ENCODE measurements at regions not wholly inside any gene's neighbourhood (a gene's known extent, or its start where the extent isn't known, plus 50 kb on each side); places are given as distances from the start of the nearest gene placed in this dataset.
A peak's percentile ranks its signal among the peaks of the same experiment; 100 is the strongest.

- TF ChIP-seq SPI1 (IDR thresholded peaks at IDR 0.05; ENCODE audit: borderline replicate concordance, insufficient read depth, low read depth, low read length) (no peak), EP300 (IDR thresholded peaks at IDR 0.05; ENCODE audit: borderline replicate concordance in 1 of 2, control insufficient read depth in 1 of 2, low read depth in 2 of 2, low read length in 2 of 2) (peak in 1 of 2 experiments; percentile 25; a peak in 1 of 4 replicates), STAT3 (IDR thresholded peaks at IDR 0.05; ENCODE audit: low read depth, low read length) (no peak), ELK1 (IDR thresholded peaks at IDR 0.05; ENCODE audit: low read depth, low read length) (no peak), NR2F1 (conservative IDR thresholded peaks at IDR 0.05) (peak; percentile 53; the same call in 1 of the 2 replicates), YBX1 (IDR thresholded peaks at IDR 0.05) (no peak), TCF3 (IDR thresholded peaks at IDR 0.05; ENCODE audit: borderline replicate concordance, insufficient read depth, low read depth, low read length) (no peak), SP1 (IDR thresholded peaks at IDR 0.05; ENCODE audit: low read depth, low read length) (no peak), IRF3 (IDR thresholded peaks at IDR 0.05) (no peak), RELA (IDR thresholded peaks at IDR 0.05; ENCODE audit: borderline replicate concordance, partially characterized antibody) (no peak), RBBP5 (conservative IDR thresholded peaks at IDR 0.05) (no peak), HCFC1 (IDR thresholded peaks at IDR 0.05; ENCODE audit: low read length) (no peak), ATF3 (IDR thresholded peaks at IDR 0.05; ENCODE audit: borderline replicate concordance, extremely low read depth, low read depth, low read length) (no peak), MEF2B (IDR thresholded peaks at IDR 0.05; ENCODE audit: partially characterized antibody, poor library complexity, severe bottlenecking) (peak; percentile 19), FOXK2 (IDR thresholded peaks at IDR 0.05) (no peak), SREBF2 (IDR thresholded peaks at IDR 0.05; ENCODE audit: low read length) (no peak), PAX5 (IDR thresholded peaks at IDR 0.05; ENCODE audit: borderline replicate concordance, low read depth, low read length) (no peak), NFXL1 (IDR thresholded peaks at IDR 0.05; ENCODE audit: borderline replicate concordance) (no peak), USF2 (IDR thresholded peaks at IDR 0.05; ENCODE audit: borderline replicate concordance, low read depth, low read length) (no peak), POLR2AphosphoS5 (IDR thresholded peaks at IDR 0.05; ENCODE audit: low read length) (no peak), IKZF2 (IDR thresholded peaks at IDR 0.05) (peak; percentile 72 to 76), KAT2A (conservative IDR thresholded peaks at IDR 0.05; ENCODE audit: control insufficient read depth, low read depth, low read length) (no peak), CEBPZ (IDR thresholded peaks at IDR 0.05; ENCODE audit: low read depth, low read length) (no peak)
These were observed 361.0 kb downstream of the ADGRL2 start (continued) for GRCh38 chr1:82161700-82162141.
